ENCODE measurements at regions not wholly inside any gene's neighbourhood (a gene's known extent, or its start where the extent isn't known, plus 50 kb on each side); places are given as distances from the start of the nearest gene placed in this dataset.
"Not testable (repeated sequence)": the region's sequence is repeated elsewhere in the genome, so short reads cannot be mapped to it uniquely, and the experiment has no call there.

DNA sequence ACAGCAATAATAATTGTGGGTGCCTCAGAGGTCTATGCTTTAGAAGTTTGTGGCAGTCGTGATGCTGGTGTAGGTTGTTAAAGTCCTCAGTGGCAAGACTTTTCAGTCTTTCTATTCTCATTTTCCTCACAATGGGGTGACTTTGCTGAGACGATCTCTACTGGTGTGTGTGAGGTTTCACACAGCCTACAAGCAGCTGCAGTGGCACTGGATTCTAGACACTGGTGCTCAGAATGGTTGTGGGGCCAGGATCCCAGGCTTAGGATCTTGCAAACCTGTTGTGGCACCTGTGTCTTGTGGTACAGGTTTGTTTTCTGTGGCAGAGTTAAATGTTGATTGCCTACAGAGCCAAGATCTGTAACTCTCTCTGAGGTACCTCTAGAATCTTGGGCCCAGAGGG lies 581.2 kb downstream of the PTPRC start:
- DNase-seq, result no peak

- no peak for DNase-seq
Observed at GRCh38 chr1:199221371-199222150, 582.7 kb downstream of the PTPRC start.

DNA sequence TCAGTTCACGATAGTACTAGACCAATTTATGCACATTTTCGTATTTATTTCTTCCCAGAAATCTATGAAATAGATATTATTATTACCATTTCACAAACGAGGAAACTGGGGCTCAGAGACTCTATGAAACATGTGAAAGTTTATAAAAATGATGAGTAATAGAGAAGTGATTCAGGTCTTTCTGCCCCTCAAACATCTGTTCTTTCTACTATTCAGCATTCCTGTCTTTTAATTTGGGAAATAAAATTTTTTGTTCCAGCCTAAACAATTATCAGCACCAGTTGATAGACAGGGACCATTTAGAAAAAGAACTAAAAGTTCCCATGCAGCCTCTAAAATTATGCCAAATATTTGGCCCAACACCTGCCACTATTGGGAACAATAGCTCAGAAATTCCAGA lies 585.1 kb downstream of the PTPRC start:
- DNase-seq, result no peak

DNA sequence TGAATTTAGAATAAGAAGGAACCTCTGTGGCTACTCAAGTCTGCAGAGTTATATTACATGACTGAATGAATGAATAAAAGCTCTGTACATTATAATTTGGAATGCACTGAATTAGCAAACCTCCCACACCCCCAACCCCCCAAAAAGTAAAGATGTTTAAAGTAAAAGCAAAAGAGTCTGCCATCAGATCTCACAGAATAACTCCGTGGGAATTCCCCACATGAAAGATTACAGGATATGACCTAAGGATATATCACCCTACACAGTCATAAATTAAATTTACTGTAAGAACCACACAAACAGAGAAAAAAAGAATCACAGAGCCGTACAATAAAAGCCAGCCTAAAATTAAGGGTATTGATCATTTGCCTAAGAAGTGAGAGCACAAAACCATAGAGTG lies 587.3 kb downstream of the PTPRC start:
- peak; percentile 45 for DNase-seq

GRCh38 chr1:199242147-199242546 lies 603.3 kb downstream of the PTPRC start:
- DNase-seq, result no peak

DNA sequence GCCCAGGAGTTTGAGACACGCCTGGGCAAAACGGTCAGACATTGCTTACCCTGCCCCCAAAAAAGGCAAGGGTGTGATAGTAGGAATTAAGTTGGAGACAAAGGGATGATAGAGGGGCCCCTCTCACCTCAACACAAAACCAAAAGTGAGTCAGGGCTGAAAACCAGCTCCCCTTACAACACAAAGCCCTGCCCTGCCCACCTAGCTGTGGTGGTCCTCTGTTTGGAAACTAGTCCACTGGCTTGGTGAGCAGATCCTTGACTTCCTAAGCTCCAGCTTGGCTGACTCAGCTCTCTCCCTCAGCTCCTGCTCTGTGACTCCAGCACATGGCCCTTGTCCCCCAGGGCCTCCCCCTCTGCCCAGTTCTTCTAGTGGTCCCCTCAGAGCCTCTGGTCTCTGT lies 603.8 kb downstream of the PTPRC start:
- DNase-seq, result no peak

DNA sequence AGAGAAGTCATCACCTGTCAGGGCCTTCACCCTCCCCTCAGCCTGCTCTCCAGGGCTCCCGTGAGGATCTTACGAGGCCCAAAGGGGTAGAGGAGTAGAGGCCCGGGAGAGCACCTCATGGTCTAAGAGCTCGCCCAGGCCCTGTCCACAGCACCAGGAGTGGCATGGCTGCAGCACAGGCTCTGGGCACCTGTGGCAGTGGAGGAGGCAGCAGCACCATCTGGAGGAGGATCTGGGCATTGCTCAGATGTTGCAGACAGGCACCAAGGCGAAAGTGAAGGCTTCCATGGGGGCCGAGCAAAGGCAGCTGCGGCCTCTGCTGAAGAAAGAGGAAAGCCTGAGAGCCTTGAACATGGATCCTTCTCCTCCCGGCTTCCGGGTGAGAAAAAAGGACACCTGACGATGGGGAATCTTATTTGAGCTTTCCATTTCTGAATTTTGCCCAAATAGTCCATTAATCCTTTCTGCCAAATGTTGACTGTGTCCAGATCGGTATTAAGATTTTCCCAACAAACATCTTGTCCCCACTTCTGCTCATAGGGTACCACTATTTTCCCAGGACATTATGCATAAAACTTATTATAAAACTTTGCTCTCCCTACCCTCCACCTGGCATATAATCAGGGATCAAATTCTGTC lies 604.7 kb downstream of the PTPRC start:
- DNase-seq, result no peak

GRCh38 chr1:199245946-199246345 lies 607.1 kb downstream of the PTPRC start:
- no peak for DNase-seq

GRCh38 chr1:199246716-199247115 lies 607.9 kb downstream of the PTPRC start:
- no peak for DNase-seq

GRCh38 chr1:199247891-199248290 lies 609.1 kb downstream of the PTPRC start:
- no peak for DNase-seq

GRCh38 chr1:199254040-199254439 lies 615.2 kb downstream of the PTPRC start:
- not testable (repeated sequence) for DNase-seq

DNA sequence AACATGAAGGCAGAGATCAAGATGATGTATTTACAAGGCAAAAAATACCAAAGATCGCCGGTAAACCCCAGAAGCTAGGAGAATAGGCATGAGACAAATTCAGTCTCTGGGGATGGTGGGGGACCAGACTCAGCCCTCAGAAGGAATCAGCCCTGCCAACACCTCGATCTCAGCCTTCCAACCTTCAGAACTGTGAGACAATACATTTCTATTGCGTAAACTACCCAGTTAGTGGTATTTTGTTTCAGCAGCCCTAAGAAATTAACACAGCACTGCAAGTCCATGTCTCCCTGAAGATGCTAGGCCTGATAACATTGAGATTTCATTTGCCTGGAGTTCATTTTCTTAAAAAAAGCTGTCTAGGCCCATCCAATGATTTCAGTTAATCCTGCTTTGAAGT lies 622.5 kb downstream of the PTPRC start:
- DNase-seq, result no peak

DNA sequence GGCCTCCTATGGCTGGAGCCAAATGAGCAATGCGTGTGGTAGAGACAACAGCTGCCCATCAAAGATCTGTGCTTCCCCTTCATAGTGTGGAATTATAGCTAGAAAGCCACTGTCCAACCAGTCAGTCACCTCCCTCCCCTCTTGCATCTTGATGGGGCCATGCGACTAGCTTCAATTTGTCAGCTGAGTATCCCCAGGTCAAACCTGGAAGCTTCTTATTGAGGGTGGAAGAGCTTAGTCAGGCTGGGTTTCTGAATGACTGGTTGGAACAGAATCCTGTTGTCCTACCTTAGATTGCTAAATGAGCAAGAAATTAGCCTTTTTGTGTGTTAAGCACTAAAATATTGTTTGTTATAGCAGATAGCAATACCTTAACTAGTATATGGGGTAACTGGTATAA lies 625.4 kb downstream of the PTPRC start:
- DNase-seq, result no peak

GRCh38 chr1:199264911-199265310 lies 626.1 kb downstream of the PTPRC start:
- no peak for DNase-seq

DNA sequence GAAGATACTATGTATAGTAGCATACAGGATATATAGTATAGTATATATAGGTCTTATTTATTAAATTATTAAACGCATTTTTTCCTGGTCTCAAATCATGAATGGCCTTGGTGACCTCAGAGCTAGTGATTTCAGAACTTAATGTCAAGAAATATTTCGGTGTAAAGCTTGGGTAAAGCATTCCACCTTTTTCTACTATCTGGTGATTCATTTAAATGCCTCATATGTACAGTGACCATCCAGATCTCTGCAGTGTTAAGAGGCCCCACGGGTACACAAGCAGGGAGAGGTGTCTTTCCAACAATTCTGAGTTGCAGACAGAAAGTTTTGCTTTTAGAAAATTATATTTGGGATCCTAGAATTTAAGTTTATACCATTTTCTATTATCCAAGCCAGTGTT lies 626.5 kb downstream of the PTPRC start:
- DNase-seq, result no peak

DNA sequence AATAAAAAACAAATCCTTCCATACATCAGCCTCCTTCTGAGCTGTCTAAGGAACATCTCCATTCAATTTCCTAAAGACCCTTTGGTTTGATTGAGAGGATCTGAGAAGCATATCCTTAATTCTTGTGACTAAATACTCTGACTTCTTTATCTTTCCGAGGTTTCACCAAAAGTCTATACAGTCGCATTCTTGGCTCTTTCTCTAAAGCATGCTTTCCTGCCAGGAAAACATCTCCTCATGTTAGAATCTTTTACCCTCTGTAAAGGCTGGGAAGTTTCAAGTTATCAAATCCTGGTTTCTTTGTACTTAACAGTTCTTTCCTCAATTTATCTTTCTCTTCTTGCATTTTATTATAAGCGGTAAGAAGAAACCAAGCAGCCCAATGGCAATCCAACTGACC lies 630.4 kb downstream of the PTPRC start:
- DNase-seq, result no peak

- no peak for DNase-seq
Observed at GRCh38 chr1:199272139-199272544, 633.3 kb downstream of the PTPRC start.

DNA sequence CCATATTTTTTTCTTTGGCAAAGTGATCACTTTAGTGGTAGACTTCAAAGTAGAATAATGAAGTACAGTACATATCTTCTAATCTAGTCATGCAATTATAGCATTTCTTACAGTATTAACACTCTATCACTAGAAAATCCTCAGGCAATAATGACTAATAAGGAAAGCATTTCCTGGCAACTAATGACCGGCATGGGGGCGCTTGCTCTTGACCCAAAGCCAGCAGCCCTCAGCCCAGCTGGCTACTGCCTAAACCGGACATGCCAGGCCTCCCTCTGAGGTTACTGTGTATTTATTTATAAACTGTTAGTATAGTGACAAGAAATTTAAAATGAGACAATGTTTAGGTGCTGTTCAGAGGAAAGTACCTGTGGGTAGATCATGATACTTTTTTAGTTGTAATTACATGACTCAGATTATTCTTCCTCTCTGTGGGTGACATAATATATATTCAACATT lies 633.8 kb downstream of the PTPRC start:
- DNase-seq, result no peak

DNA sequence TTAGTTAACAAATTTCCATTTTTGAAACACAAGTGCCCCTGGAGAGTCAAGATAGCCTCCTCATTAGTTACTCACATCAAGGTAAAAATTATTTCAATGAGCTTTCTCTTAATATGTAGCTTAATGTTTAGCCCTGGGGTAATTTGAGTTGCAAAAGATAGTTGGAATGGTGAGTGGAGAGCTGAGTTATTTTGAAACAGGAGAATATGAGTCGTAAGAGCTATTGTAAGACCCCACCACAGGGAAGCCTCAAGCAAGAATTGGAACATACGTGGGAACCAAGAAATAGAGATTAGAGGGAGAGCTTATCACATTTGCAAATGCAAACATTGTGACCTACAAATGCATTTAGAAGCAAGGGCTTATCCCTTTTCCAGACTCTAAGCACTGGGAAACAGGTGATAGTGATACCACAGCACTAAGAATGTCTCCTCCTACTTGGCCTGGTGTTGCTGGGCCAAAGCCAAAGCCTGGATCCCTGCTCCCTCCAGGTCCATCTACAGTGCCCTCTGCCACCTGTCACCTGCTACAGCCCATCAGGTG lies 635.1 kb downstream of the PTPRC start:
- no peak for DNase-seq

GRCh38 chr1:199279067-199279466 lies 640.2 kb downstream of the PTPRC start:
- no peak for DNase-seq

DNA sequence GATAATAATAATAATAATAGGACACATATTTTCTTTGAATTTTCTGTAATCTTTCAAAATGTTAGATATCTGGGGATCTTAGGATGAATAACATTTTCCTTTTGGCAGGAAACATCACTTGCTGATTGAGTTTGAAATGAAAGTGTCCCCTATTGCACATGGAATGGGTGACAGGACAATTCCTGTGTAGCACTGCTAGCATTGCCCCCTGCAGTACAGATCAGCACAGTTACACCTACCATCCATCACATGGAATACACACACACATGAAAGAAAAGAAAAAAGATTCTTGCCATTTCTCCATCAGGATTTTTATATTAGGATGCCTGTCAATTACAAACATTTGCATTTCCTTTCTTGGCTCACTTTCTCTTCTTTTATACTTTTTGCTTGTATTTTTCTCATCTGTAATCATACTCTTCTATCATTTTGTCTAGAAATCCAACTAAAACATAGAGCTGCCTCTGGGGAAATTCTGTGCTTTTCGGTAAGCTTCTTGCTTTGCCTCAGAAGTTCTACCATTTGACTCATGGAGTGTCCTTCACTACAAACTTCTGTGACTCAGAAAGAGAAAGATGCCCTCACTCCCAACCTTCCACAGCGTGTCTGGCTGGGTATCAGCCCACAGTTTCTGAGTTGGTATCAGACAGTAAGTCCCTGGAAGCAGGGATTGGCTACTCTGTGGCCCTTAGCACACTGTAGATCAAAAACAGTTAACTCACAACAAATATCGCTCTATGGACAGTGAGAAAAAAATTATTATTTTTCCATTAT lies 641.2 kb downstream of the PTPRC start:
- DNase-seq, result no peak

GRCh38 chr1:199282751-199283305 lies 644.0 kb downstream of the PTPRC start:
- DNase-seq, result no peak
